ENCODE measurements at regions not wholly inside any gene's neighbourhood (a gene's known extent, or its start where the extent isn't known, plus 50 kb on each side); places are given as distances from the start of the nearest gene placed in this dataset.

GRCh38 chr2:223226264-223226663, 174.3 kb downstream of the KCNE4 start:
- no peak for TF ChIP-seq CTCF (IDR thresholded peaks at IDR 0.05)
- TF ChIP-seq POLR2A (IDR thresholded peaks at IDR 0.05; ENCODE audit: low read length) = no peak

Measured in A549 (cell line).